ENCODE measurements at regions not wholly inside any gene's neighbourhood (a gene's known extent, or its start where the extent isn't known, plus 50 kb on each side); places are given as distances from the start of the nearest gene placed in this dataset.

DNA sequence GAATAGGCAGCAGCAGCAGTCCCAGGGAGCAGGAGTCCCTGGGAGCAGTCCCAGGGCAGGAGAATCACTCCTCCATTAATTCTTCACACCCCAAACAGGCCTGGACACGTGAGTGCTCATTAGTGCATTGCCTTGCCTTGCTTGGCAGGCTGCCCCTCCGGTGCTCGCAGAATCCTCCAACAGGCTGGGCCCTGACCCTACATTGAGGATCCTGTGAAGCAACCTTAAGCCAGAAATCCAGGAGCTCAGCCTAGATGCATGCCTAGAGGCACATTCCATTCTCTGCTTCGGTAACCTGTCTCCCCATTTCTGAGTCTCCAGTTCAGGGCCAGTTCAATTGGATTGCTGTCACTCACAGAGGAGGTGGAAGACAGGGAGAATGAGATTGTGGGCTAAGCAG is 97.4 kb upstream of the LRATD1 start:
- DNase-seq (no peak), ATAC-seq (no peak)
- WGBS (ENCODE audit: insufficient coverage, low coverage, low lambda C conversion rate, missing lambda C conversion rate), result 57% methylated on average over 4 of the region's 4 CpGs

DNA sequence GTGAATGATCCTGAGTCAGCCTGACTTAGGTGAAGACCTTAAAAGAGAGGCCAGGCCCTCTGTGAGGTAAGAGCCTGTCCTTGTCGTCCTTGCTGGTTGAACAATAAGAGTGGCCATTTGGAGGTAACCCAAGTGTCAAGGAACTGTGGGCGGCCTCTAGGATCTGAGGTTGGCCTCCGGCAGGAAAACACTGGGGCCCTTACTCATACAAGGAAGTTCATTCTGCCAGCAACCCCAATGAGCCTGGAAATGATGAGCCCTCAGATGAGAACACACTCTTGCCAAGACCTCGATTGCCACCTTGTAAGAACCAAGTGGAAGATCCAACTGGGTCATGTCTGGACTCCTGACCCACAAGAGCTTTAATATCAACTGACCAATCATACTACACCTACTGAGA is 95.5 kb upstream of the LRATD1 start:
- WGBS (ENCODE audit: insufficient coverage, low coverage, low lambda C conversion rate, missing lambda C conversion rate), result no CpG with 5 or more reads among the region's 4 CpGs
- H3K27ac ChIP-seq, result no peak overlapping the region
- intact Hi-C loops (cut with DNase I), result no loop called here
- no peak for DNase-seq
- H3K4me1 ChIP-seq, result no peaks in the 10 kb centered on the region
- H3K36me3 ChIP-seq, result no peaks in the 10 kb centered on the region
- no peaks in the 10 kb centered on the region for H3K9me3 ChIP-seq
- TF ChIP-seq POLR2A (IDR thresholded peaks at IDR 0.05), result no peak
- TF ChIP-seq, protein P1, sequence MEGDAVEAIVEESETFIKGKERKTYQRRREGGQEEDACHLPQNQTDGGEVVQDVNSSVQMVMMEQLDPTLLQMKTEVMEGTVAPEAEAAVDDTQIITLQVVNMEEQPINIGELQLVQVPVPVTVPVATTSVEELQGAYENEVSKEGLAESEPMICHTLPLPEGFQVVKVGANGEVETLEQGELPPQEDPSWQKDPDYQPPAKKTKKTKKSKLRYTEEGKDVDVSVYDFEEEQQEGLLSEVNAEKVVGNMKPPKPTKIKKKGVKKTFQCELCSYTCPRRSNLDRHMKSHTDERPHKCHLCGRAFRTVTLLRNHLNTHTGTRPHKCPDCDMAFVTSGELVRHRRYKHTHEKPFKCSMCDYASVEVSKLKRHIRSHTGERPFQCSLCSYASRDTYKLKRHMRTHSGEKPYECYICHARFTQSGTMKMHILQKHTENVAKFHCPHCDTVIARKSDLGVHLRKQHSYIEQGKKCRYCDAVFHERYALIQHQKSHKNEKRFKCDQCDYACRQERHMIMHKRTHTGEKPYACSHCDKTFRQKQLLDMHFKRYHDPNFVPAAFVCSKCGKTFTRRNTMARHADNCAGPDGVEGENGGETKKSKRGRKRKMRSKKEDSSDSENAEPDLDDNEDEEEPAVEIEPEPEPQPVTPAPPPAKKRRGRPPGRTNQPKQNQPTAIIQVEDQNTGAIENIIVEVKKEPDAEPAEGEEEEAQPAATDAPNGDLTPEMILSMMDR (IDR thresholded peaks at IDR 0.05), result no peak
- H3K4me3 ChIP-seq, result no peak overlapping the region
- no peaks in the 10 kb centered on the region for H3K27me3 ChIP-seq
- no peak for ATAC-seq

More for the DNA sequence above, 97.4 kb upstream of the LRATD1 start:
- TF ChIP-seq POLR2A (IDR thresholded peaks at IDR 0.05), result no peak
- TF ChIP-seq, protein P1 (IDR thresholded peaks at IDR 0.05), result no peak
- no peaks in the 10 kb centered on the region for H3K9me3 ChIP-seq
- H3K4me1 ChIP-seq, result no peaks in the 10 kb centered on the region
- no peak overlapping the region for H3K27ac ChIP-seq
- H3K4me3 ChIP-seq, result no peak overlapping the region
- intact Hi-C loops (cut with DNase I), result no loop called here
- H3K36me3 ChIP-seq, result no peaks in the 10 kb centered on the region
- H3K27me3 ChIP-seq, result no peaks in the 10 kb centered on the region

DNA sequence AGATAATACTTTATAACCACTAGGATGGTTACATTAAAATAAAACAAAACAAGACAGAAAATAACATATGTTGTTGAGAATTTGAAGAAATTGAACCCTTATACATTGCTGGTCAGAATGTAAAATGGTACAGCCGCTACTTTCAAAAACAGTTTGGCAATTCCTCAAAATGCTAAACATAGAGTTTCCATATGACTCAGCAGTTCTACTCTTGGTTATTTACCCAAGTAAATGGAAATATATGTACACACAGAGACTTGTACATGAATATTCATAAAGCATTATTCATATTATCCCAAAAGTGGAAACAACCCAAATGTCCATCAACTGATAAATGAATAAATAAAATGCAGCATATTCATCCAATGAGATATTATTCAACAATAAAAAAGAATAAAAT is 92.5 kb upstream of the LRATD1 start:
- TF ChIP-seq, protein P1 (IDR thresholded peaks at IDR 0.05), result no peak
- no peak for TF ChIP-seq POLR2A (IDR thresholded peaks at IDR 0.05)
- H3K4me3 ChIP-seq, result no peak overlapping the region
- DNase-seq, result no peak
- ATAC-seq, result no peak
- no peaks in the 10 kb centered on the region for H3K9me3 ChIP-seq
- no peaks in the 10 kb centered on the region for H3K4me1 ChIP-seq
- WGBS (ENCODE audit: insufficient coverage, low coverage, low lambda C conversion rate, missing lambda C conversion rate), result 63% methylated on average over 1 of the region's 1 CpG
- H3K27me3 ChIP-seq, result no peaks in the 10 kb centered on the region
- H3K36me3 ChIP-seq, result no peaks in the 10 kb centered on the region
- intact Hi-C loops (cut with DNase I), result no loop called here
- H3K27ac ChIP-seq, result no peak overlapping the region

DNA sequence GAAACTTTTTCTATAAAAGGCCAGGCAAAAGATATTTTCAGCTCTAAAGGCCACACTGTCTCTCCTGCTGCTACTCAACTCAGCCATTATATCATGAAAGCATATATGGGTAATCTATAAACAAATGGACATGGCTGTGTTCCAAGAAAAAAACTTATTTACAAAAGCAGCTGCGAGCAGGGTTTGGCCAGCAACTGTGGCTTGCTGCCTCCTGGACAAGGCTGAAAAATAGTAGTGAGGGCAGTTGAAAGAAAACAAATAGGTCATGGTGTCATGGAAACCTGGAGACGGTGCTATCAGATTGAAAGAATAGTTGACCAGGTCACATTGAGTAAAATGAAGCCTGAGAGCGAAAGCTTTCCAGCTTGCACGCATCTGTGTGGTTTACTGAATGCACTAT is 89.2 kb upstream of the LRATD1 start:
- ATAC-seq (peak in 2 of 4 donors; percentile 46 to 87), DNase-seq (no peak)
- intact Hi-C loops (cut with DNase I), result no loop called here
- no peak overlapping the region for H3K27ac ChIP-seq
- H3K4me3 ChIP-seq, result no peak overlapping the region
- H3K4me1 ChIP-seq, result no peaks in the 10 kb centered on the region
- TF ChIP-seq, protein P1 (IDR thresholded peaks at IDR 0.05), result no peak
- no peak for TF ChIP-seq POLR2A (IDR thresholded peaks at IDR 0.05)
- no peaks in the 10 kb centered on the region for H3K9me3 ChIP-seq
- no peaks in the 10 kb centered on the region for H3K27me3 ChIP-seq
- no peaks in the 10 kb centered on the region for H3K36me3 ChIP-seq
- 12% methylated on average over 4 of the region's 4 CpGs for WGBS (ENCODE audit: insufficient coverage, low coverage, low lambda C conversion rate, missing lambda C conversion rate)

DNA sequence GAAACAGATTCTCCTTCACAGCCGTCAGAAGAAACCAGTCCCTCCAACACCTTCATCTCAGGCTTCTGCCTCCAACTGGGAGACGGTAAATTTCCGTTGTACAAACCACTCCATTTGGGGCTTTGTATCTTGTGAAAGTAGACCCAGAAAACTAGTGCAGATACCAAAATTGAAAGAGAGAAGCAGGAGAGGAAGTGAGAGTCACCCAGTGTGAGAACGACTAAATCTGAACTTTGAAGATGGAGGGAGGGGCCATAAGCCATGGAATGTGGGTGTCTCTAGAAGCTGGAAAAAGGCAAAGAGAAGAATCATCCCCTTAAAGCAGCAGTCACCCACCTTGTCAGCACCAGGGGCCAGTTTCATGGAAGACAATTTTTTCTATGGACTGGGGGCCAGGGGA is 88.3 kb upstream of the LRATD1 start:
- no peak overlapping the region for H3K4me3 ChIP-seq
- DNase-seq (no peak), ATAC-seq (no peak)
- H3K27ac ChIP-seq, result no peak overlapping the region
- H3K9me3 ChIP-seq, result no peaks in the 10 kb centered on the region
- TF ChIP-seq POLR2A (IDR thresholded peaks at IDR 0.05), result no peak
- TF ChIP-seq, protein P1 (IDR thresholded peaks at IDR 0.05), result no peak
- no peaks in the 10 kb centered on the region for H3K36me3 ChIP-seq
- no peaks in the 10 kb centered on the region for H3K4me1 ChIP-seq
- intact Hi-C loops (cut with DNase I), result no loop called here
- H3K27me3 ChIP-seq, result no peaks in the 10 kb centered on the region
- 81% methylated on average over 4 of the region's 4 CpGs for WGBS (ENCODE audit: insufficient coverage, low coverage, low lambda C conversion rate, missing lambda C conversion rate)

Measured in right lobe of liver (tissue), 6 donors.